ENCODE measurements at regions not wholly inside any gene's neighbourhood (a gene's known extent, or its start where the extent isn't known, plus 50 kb on each side); places are given as distances from the start of the nearest gene placed in this dataset.

DNA sequence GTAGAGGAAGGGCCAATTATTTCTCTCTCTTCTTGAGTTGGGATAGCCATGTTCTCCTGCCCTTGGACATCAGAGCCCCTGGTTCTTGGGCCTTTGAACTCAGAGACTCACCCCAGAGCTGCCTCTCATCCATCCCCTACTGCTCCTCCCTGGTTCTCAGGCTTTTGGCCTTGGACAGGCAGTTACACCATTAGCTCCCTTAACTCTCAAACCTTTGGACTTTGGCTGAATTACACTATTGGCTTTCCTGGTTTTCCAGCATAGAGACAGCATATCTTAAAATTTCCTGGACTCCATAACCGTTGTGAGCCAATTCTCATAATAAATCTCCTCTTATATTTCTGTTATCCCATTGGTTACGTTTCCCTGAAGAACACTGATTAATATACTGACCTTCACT, 63.7 kb upstream of the CHL1 start:
- TF ChIP-seq POLR2A (IDR thresholded peaks at IDR 0.05) = no peak
- TF ChIP-seq, protein P1, sequence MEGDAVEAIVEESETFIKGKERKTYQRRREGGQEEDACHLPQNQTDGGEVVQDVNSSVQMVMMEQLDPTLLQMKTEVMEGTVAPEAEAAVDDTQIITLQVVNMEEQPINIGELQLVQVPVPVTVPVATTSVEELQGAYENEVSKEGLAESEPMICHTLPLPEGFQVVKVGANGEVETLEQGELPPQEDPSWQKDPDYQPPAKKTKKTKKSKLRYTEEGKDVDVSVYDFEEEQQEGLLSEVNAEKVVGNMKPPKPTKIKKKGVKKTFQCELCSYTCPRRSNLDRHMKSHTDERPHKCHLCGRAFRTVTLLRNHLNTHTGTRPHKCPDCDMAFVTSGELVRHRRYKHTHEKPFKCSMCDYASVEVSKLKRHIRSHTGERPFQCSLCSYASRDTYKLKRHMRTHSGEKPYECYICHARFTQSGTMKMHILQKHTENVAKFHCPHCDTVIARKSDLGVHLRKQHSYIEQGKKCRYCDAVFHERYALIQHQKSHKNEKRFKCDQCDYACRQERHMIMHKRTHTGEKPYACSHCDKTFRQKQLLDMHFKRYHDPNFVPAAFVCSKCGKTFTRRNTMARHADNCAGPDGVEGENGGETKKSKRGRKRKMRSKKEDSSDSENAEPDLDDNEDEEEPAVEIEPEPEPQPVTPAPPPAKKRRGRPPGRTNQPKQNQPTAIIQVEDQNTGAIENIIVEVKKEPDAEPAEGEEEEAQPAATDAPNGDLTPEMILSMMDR (IDR thresholded peaks at IDR 0.05) = no peak
